Activated CD8-positive, alpha-beta T cell treated with anti-CD3 and anti-CD28 coated beads for 36 hours (primary cell): ENCODE measurements at regions not wholly inside any gene's neighbourhood (a gene's known extent, or its start where the extent isn't known, plus 50 kb on each side); places are given as distances from the start of the nearest gene placed in this dataset.

Experiments used
- ATAC-seq: fragments of 200-7000 bp; cut with Tn5 transposase; one replicate; pipeline ENCODE4 v1.10.0; 2021; ENCODE audit warnings: mild to moderate bottlenecking, moderate library complexity
- CTCF ChIA-PET: fragments of 350-600 bp; sonication (Branson Sonifier 250); formaldehyde crosslinking; loops from one replicate; lab custom pipeline; 2021; ENCODE audit warnings: antibody characterized with exemption; lab: Charles Lee
- POLR2A ChIA-PET: fragments of 350-600 bp; sonication (Branson Sonifier 250); formaldehyde crosslinking; loops from one replicate; lab custom pipeline; 2021; ENCODE audit warnings: antibody characterized with exemption; lab: Charles Lee
- DNase-seq: peaks from one replicate; pipeline ENCODE4 v3.0.0-alpha.2; 2020
- H3K27ac Mint-ChIP-seq: one replicate; pipeline ENCODE4 v1.8.0; 2021; ENCODE audit warnings: mild to moderate bottlenecking, mixed read lengths
- H3K27me3 Mint-ChIP-seq: one replicate; pipeline ENCODE4 v1.8.0; 2021; ENCODE audit warnings: mixed read lengths
- H3K36me3 Mint-ChIP-seq: one replicate; pipeline ENCODE4 v1.8.0; 2021; ENCODE audit warnings: low read depth, mixed read lengths
- H3K4me1 Mint-ChIP-seq: one replicate; pipeline ENCODE4 v1.8.0; 2021; ENCODE audit warnings: low read depth, mixed read lengths
- H3K4me3 Mint-ChIP-seq: one replicate; pipeline ENCODE4 v1.8.0; 2021; ENCODE audit warnings: mild to moderate bottlenecking, moderate library complexity, mixed read lengths
- H3K9me3 Mint-ChIP-seq: one replicate; pipeline ENCODE4 v1.8.0; 2021; ENCODE audit warnings: mixed read lengths
- CTCF ChIP-seq: fragments of 200-600 bp; IDR thresholded peaks from one replicate; pipeline ENCODE4 v1.8.0; 2022; ENCODE audit warnings: antibody characterized with exemption, mild to moderate bottlenecking
- intact Hi-C: fragments of 100-400 bp; cut with micrococcal nuclease; formaldehyde crosslinking; loops from one replicate; pipeline ENCODE4 v1.10.0; 2022

DNA sequence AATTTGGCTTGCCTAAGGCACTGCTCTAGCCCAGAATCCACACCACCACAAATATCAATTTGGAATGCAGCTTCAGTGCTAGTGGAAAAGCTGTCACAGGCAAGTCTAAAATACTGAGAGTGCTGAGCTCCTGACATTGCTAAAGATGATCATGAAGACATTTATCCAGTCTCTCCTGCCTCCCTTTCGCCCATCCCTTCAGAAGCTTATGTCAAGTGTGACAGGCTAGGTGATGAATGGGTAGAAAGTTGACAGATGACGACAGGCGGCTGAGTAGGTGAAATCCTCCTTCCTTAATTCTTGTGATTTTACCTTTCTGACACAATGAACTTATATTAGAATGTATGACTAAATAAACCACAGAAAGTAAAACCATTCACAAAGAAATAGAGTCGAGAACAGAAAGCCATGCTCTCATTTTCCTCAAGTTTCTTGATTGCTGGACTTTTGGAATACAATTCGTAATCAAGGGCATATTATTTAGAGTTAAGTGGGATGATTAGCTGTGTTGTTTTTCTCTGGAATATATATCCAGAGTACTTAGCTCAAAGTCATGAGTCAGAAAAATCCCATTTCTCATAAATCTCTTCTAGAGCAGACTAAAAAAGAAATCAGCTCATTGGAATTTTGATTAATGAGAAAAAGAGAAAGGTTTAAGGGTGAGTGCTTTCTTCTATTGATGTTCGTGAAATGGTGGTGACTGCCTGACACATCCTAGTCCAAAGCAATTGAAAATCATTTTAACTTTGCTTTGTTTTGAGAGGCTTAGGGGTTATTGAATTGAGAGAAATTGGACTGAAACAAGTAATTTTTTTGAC is 1228.2 kb upstream of the CITED2 start:
- intact Hi-C loops: no loop called here
- Mint-ChIP-seq H3K9me3 (no peaks in the 10 kb centered on the region), H3K4me1 (no peaks in the 10 kb centered on the region), H3K36me3 (no peaks in the 10 kb centered on the region), H3K27me3 (peaks cover 2% of the 10 kb centered on the region), H3K27ac (no peak overlapping the region), H3K4me3 (no peak overlapping the region)
- ChIA-PET CTCF (no interaction called here), POLR2A (interaction anchor here (0.7 kb wide), 1 partner anchor 209 kb away, joined by 3 read pairs; no protein-coding TSS in a partner anchor)
- no peak for TF ChIP-seq CTCF
- no peak for DNase-seq
- no peak for ATAC-seq

GRCh38 chr6:140601021-140601808 is 1226.8 kb upstream of the CITED2 start:
- no peak for DNase-seq
- Mint-ChIP-seq H3K9me3 (no peaks in the 10 kb centered on the region), H3K4me3 (no peak overlapping the region), H3K36me3 (no peaks in the 10 kb centered on the region), H3K27me3 (peaks cover 2% of the 10 kb centered on the region), H3K4me1 (no peaks in the 10 kb centered on the region), H3K27ac (no peak overlapping the region)
- TF ChIP-seq CTCF: no peak
- intact Hi-C loops: no loop called here
- ATAC-seq: no peak
- ChIA-PET CTCF (interaction anchor here (0.8 kb wide), 1 partner anchor 62 kb away, joined by 3 read pairs; no protein-coding TSS in a partner anchor), POLR2A (no interaction called here)

GRCh38 chr6:140599916-140600315 is 1225.5 kb upstream of the CITED2 start:
- no peak overlapping the region for H3K4me3 Mint-ChIP-seq
- ChIA-PET CTCF (no interaction called here), POLR2A (no interaction called here)
- H3K27me3 Mint-ChIP-seq: peaks cover 2% of the 10 kb centered on the region
- no peaks in the 10 kb centered on the region for H3K4me1 Mint-ChIP-seq
- no peaks in the 10 kb centered on the region for H3K9me3 Mint-ChIP-seq
- H3K27ac Mint-ChIP-seq: no peak overlapping the region
- DNase-seq: no peak
- intact Hi-C loops: no loop called here
- no peaks in the 10 kb centered on the region for H3K36me3 Mint-ChIP-seq
- TF ChIP-seq CTCF: no peak
- no peak for ATAC-seq

DNA sequence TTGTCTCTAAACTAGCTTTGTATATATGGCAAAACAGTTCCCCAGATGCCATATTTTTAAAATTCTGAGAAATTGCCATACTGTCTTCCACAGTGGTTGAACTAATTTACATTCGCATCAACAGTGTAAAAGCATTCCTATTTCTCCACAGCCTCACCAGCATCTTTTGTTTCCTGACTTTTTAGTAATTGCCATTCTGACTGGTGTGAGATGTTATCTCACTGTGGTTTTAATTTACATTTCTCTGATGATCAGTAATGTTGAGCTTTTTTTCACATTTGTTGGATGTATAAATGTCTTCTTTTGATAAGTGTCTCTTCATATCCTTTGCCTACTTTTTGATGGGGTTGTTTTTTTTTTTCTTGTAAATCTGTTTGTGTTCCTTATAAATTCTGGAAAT is 1222.7 kb upstream of the CITED2 start:
- CTCF ChIA-PET: no interaction called here
- no peak for TF ChIP-seq CTCF
- intact Hi-C loops: no loop called here

GRCh38 chr6:140594806-140595128 is 1220.3 kb upstream of the CITED2 start:
- Mint-ChIP-seq H3K4me3 (no peak overlapping the region), H3K27me3 (peaks cover 2% of the 10 kb centered on the region), H3K36me3 (no peaks in the 10 kb centered on the region), H3K4me1 (no peaks in the 10 kb centered on the region), H3K27ac (no peak overlapping the region), H3K9me3 (peaks cover 4% of the 10 kb centered on the region)
- DNase-seq: no peak
- ChIA-PET CTCF (no interaction called here), POLR2A (no interaction called here)
- no peak for TF ChIP-seq CTCF
- intact Hi-C loops: no loop called here
- no peak for ATAC-seq

More for the DNA sequence above, 1222.7 kb upstream of the CITED2 start:
- POLR2A ChIA-PET: no interaction called here
- no peak overlapping the region for H3K27ac Mint-ChIP-seq
- H3K36me3 Mint-ChIP-seq: no peaks in the 10 kb centered on the region
- ATAC-seq (no peak), DNase-seq (no peak)
- no peaks in the 10 kb centered on the region for H3K4me1 Mint-ChIP-seq
- peaks cover 4% of the 10 kb centered on the region for H3K9me3 Mint-ChIP-seq
- no peak overlapping the region for H3K4me3 Mint-ChIP-seq
- H3K27me3 Mint-ChIP-seq: peaks cover 2% of the 10 kb centered on the region
